IPS DF 19.7 (cell line): ENCODE measurements at regions not wholly inside any gene's neighbourhood (a gene's known extent, or its start where the extent isn't known, plus 50 kb on each side); places are given as distances from the start of the nearest gene placed in this dataset.
"Not testable (repeated sequence)": the region's sequence is repeated elsewhere in the genome, so short reads cannot be mapped to it uniquely, and the experiment has no call there.

Experiments
- DNase-seq: peaks from one replicate; pipeline ENCODE4 v3.0.0-alpha.2; 2013; ENCODE audit warnings: low read depth, low spot score

DNA sequence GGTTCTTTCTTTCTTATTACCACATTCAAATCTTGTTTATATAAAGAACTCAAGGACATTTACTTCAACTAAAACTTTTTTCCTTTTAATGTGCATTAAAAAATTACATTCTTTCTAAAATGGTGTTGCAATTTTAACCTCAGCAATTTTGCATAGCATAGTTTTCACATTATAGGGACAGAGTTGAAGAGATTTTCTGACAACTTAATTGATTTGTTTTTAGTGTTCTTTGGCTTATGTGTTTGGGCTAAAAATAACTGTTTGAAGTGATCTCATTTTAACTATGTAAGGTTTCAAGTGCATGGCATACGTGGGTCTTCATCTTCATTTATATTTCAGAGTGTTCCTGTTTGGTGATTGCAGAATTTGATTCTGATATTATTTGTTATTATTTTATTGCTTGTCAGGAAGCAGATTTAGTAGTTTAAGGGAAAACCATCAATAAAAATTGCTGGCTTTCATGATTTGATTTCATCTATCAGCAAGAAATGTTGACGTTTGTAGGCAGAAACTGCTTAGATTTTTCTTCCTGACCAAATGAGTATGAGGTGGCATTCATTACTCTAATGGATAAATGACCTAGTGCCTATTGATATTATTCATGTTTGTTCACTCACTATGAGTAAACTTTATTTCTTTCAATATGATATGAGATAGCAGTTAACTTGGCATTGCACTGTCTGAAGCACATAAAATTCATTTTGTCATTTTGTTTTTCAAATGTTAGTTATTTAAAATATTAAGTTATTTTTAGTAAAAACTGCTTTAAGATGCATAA, 398.4 kb downstream of the NUP35 start:
- no peak for DNase-seq

DNA sequence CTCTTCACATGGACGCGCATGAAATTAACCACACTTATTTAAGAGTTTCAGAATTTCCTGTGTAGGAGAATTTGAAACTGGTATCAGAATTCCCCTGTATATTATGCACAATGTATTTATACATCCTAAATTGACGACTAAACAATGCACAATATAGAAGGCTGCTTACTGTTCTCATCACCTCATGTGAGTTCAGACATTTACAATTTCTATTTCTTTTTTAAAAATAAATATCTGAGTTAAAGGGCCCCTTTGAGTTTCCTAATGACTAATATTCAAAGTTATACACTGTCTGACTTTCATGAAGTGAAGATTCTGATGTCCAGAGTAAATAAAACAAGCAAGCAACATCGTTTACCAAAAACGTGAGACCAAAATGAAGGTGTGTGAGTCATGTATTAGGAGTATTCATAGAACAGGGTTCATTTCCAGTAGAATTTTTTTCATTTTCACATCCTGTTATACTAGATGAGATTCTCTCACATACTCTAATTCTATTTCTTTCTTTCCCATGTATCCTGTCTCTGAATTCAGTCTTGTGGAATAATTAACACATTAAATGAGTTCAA, 406.2 kb downstream of the NUP35 start:
- DNase-seq: no peak

DNA sequence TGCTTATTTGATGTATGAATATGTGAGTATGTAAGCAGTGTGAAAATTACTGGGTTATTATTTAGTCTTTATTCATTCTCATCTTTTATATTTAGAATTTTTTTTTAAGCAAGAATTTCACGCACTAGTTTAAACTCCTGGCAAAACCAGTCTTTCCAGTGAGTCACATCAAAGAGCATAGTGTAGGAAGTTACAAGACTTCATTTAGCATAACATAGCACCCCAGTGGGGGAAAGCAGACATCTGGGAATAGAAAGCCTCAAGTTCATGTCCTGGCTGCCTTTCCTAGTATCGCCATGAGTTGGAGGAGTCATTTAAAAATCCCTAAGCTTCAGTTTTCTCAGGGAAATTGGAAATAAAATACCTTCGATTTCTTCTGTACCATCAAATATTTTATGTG, 408.3 kb downstream of the NUP35 start:
- DNase-seq: peak; percentile 88

DNA sequence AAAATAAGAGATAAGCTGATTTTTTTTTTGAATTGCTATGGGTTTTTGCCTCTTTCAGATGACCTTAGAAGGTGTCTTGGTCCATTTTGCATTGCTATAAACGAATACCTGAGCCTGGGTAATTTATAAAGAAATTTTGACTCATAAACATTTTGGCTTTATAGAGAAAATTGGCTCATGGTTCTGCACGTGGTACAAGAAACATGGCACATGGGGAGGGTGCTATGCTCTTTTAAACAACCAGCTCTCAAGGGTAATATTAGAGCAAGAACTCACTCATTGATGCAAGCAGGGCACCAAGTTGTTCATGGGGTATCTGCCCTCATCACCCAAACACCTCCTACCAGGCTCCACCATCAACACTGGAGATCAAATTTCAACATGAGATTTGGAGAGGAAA, 408.8 kb downstream of the NUP35 start:
- no peak for DNase-seq

DNA sequence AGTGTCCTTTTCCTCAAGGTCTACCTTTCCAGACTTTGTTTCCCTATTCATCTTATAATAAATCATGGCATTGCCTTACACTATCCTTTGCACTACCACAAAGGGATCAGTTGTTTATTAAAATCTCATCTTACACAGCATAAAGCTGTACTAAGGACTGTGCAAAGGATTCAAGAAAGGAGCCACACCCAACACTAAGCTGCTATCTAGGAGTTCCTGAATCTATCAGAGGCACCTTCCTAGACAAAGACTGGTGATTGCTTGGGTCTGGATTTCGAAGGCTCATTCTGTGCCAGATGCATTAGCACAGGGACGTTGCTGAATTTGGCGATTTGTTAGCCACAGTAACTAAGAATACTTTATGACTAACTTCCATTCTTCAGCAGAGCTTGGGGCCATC, 412.0 kb downstream of the NUP35 start:
- DNase-seq: no peak

DNA sequence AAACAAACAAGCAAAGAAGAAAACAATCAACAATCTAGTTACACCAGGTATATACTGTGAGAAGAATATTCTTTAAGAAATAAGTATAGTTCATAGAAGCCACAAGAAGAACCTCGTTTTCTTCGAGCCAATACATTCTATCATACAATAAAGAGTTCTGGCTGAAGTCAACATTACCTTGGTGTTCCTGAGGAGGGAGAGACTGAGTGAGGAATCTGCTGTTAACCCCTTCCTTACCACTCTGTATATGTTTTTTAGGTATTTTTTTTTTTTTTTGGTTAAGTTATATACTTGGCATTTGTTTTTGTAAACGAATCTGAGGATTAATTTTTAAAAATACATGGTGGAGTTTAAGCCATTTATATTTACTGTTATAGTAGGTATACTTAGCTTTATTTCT, 412.5 kb downstream of the NUP35 start:
- no peak for DNase-seq

DNA sequence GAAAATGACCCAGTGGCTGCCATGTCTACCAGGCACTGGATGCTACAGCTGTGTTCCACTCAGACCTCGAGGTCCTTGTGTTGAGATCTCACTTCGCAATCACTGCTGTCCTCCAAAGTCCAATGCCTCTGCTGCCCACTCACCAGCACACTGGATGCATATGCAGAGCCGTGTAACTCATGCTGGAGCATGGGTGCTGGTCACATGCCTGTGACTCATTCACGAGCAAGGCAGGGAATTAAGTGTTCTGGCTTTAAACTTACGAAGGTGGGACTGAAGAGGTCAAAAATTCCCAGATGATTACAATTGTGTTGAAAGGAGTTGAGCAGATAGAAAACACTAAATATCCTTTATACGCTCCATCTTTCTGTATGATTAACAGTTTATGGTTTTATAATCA, 417.5 kb downstream of the NUP35 start:
- DNase-seq: no peak

DNA sequence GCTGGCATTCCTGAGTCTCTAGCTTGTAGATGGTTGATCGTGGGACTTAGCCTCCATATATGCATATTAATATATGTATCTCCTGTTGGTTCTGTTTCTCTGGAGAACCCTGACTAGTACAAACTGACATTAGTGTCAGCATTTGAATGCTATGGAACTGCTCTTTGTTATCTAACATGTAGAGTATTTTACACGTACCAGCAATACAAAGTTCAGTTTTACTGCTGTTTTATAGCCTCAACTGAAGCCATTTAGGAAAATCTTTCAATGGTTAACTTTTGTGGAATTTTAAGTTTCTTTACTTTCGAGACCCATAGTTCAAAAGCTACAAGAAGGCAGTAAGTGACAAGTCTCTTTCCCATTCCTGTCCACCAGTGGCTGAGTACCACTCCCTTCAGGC, 418.4 kb downstream of the NUP35 start:
- DNase-seq: no peak

DNA sequence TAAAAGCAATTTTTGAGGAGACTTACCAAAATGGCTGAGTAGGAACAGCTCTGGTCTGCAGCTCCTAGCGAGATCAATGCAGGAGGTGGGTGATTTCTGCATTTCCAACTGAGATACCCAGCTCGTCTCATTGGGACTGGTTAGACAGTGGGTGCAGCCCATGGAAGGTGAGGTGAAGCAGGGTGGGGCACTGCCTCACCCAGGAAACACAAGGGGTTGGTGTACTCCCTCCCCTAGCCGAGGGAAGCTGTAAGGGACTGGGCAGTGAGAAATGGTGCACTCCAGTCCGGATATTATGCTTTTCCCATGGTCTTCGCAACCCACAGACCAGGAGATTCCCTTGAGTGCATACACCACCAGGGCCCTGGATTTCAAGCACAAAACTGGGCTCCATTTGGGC, 419.0 kb downstream of the NUP35 start:
- DNase-seq: no peak

DNA sequence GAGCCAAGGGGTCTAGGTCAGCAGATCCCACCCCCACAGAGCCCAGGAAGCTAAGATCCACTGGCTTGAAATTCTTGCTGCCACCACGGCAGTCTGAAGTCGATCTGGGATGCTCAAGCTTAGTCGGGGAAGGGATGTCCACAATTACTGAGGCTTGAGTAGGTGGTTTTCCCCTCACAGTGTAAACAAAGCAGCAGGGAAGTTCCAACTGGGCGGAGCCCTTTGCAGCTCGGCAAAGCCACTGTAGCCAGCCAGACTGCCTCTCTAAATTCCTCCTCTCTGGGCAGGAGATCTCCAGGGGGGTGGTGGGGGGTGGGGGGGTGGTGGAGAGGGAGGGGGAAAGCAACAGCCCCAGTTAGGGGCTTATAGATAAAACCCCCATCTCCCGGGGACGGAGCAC, 419.5 kb downstream of the NUP35 start:
- DNase-seq: no peak

DNA sequence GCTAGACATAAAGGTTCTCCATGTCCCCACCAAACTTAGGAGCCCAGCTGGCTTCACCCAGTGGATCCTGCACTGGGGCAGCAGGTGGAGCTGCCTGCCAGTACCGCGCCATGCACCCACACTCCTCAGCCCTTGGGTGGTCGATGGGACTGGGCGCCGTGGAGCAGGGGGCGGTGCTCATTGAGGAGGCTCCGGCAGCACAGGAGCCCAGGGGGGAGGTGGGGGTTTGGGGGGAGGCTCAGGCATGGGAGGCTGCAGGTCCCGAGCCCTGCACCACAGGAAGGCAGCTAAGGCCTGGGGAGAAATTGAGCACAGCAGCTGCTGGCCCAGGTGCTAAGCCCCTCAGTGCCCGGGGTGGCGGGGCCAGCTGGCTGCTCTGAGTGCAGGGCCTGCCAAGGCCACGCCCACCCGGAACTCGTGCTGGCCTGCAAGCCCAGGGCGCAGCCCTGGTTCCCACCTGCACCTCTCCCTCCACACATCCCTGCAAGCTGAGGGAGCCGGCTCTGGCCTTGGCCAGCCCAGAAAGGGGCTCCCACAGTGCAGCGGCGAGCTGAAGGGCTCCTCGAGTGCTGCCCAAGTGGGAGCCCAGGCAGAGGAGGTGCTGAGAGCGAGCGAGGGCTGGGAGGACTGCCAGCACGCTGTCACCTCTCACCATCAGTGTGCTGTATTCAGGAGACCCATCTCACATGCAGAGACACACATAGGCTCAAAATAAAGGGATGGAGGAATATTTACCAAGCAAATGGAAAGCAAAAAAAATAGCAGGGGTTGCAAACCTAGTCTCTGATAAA, 422.5 kb downstream of the NUP35 start:
- DNase-seq: not testable (repeated sequence)

DNA sequence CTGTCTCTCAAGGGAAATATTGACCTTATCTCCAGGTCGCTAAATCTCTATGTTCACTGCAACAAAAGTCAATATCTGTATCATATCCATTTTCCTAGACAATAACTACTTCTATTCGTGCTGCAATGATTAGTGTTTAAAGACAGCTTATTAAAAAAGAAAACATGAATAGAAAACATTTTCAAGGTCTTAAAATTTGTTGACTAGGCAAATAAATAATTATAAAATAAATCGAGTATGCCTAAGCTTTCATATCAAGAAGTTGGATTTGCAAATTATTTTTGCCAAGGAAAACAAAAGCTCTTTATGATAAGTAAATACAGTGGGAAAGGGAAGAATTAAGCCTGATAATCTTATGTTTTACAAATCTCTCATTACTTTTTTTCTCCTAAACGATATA, 428.5 kb downstream of the NUP35 start:
- no peak for DNase-seq

DNA sequence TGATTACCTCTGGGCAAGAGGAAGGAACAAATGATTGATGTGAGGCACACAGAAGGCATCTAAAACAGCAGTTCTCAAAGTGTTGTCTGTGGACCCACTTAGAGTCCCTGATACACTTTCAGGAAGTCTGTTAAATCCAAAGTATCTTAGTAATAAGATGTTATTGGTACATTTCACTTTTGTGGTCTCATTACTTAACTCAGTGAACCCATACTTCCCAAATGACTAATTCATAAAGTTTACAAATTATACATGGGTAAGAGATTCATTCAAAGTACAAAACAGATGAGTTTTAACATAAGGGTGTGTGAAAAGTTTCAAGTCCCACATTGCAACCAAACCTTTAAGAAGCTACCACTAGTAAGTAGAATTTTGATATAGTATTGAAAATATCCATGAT, 440.5 kb downstream of the NUP35 start:
- DNase-seq: no peak

DNA sequence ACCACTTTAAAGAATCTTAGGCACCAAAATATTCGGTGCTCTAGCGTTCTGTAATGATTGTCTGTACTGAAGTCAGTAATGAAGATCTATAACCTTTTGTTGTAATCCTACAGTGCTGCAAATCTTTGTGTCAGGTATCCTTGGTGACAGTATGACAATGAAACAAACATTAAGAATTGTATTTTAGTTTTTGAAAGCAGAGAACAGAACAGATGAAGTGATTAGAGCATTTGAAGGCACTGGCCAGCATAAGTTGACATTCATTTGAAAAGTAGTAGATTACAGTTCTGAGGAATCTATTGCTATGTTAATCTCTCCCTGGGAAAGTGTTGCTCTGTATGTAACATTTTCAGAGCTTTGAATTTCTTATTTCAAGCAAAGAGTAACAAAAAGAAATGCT, 451.2 kb downstream of the NUP35 start:
- DNase-seq: no peak

DNA sequence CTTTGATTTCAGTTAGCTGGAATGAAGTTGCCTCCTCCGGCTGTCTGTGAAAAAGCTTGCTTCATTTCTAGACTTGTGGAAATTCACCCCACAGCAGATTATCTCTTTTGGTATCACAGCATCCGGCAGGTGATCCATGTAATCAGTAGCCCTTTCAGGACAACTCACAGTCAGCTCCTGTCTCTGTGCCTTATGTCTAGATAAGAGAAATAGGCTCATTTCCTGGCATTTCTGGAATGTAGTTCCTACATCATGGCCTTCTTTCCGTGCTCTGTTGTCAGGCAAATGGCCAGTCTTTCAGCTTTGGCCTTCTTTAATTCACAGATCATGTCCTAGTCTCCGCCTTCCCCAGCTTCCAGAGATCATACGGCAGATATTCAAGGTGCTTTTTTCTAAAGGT, 455.4 kb downstream of the NUP35 start:
- peak; percentile 5 for DNase-seq

DNA sequence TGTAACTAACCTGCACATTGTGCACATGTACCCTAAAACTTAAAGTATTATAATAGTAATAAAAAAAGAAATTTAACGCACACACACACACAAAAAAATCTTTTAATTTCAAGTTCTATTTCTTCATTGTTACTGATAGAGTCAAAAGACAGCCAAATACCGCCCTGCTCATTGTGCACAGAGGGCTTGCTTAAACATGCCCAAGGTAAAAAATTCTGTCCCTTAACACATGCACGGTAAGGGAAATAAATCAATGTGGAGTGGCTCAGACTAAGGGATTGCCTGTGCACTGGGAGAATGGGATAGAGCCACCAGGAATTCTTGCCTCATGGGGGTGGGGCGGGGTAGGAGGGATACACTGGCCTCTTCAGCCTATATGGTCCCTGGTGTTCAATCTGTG, 468.0 kb downstream of the NUP35 start:
- DNase-seq: no peak

DNA sequence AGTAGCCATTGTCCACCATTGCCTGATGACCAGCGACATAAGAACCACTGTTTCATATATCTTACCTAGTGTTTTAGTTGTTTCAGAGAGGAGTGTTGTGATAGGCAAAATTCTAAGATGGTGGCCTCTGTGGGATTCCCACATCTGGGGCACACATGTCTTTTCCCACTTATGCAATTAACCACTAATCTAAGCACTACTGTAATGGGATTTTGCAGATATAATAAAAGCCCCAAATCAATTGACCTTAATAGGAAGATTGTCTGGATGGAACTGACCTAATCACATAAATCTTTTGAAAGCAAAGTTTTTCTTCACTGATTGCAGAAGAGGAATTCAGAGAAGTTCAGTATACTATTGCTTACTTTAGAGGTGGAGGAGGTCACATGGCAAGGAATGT, 469.9 kb downstream of the NUP35 start:
- no peak for DNase-seq

DNA sequence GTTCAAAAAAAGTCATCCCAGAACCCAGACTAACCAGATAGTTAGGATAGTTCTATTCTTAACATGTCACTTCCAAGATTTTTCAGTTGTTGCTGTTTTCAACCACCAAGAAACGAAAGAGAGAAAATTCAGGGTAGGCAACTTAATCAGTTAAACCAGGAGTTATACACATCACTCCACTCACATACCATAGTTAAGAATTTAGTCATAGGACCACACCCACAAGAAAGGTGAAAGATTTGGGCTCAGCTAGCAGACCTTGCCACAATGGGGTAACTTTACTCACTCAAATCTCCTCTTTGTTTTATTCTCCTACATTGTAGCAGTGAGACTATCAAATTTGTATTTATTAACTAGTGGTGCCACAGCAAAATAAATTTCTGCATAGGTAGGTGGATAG, 473.6 kb downstream of the NUP35 start:
- no peak for DNase-seq

DNA sequence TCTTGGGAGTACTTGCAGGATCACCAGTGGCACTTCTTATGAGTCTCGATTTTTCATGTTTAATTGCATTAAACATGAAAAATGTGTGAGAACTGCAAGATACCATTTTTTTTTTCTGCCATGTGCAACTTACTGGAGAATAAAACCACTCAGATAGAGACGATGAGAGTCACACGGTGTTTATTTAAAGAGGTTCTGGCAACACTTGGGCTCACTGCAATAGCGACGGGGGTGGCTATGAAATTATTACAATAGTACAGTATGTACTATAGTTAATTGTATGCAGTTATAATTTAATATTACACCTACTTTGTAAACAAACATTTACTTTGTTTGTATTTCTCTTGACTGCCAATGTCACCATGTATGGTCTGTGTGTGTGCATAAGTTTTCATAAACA, 479.8 kb downstream of the NUP35 start:
- no peak for DNase-seq

DNA sequence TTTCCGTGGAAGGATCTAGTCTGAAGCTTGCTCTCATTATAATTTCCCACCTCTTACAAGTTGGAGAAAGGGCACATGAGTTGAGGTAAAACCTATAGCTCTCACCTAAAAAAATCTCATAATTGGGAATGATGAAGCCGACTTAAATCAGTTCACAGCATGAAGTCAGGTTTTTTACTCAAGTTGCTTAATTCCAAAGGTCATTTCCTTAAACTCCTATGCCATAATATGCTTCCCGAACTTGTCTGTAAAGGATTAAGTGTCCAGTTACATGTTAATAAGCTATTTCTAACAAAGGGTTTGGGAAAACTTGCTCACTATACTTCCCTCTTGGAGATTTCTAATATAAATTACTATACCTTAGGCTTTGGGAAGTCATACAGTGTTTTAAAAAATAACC, 481.2 kb downstream of the NUP35 start:
- DNase-seq: no peak

DNA sequence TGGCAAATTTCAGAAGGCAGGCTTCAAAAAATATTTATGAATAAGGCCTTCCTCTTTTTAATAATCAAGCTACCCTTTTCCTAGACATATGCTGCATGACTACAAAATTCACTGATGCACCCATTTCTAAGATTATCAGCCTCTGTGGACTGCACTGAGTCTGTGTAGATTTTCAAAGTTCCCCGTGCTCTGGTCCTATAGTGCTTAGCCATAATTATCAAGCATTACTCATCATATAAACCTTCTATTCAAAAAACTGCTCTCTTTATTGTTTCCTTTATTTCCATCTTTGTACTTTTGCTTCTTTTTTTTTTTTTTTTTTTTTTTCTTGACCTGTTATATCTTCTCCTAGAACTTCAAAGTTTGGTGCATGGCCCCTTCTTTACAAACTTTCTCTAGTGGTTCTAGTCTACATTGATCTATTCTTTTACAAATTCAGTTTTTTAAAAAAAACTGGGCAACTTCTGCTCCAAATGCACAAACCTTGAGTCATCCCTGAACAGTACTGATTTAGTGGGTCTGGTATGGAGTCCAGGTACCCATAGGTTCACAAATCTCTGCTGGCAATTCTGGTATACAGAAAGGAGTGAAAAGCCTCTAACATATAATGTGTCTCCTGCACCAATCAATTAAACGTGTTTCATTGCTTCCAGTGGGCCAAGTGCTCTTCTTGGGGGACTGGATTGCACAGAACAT, 481.9 kb downstream of the NUP35 start:
- DNase-seq: no peak

DNA sequence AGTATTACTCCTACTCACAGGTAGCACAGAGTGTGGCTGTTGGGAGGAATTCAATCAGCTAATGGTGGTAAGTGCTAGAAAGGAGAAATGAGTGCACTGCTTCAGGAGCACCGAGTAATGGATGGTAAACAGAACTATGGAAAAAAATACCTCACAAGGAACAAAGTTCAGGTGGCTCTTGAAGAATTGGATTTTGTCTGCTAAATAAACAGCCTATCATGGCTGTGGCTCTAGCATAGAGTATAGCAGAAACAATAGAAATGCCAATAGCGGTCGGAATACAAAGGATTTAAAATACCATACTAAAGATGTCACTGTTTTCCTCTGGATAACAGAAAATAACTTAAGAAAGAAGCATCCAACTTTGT, 482.5 kb downstream of the NUP35 start:
- no peak for DNase-seq
